Epidermal melanocyte (primary cell): ENCODE measurements at regions not wholly inside any gene's neighbourhood (a gene's known extent, or its start where the extent isn't known, plus 50 kb on each side); places are given as distances from the start of the nearest gene placed in this dataset.
"Not testable (repeated sequence)": the region's sequence is repeated elsewhere in the genome, so short reads cannot be mapped to it uniquely, and the experiment has no call there.

Source experiments
- DNase-seq: peaks from one replicate; pipeline ENCODE4 v3.0.0; 2011; ENCODE audit warnings: low spot score; ENCODE audit not compliant: insufficient read length

DNA sequence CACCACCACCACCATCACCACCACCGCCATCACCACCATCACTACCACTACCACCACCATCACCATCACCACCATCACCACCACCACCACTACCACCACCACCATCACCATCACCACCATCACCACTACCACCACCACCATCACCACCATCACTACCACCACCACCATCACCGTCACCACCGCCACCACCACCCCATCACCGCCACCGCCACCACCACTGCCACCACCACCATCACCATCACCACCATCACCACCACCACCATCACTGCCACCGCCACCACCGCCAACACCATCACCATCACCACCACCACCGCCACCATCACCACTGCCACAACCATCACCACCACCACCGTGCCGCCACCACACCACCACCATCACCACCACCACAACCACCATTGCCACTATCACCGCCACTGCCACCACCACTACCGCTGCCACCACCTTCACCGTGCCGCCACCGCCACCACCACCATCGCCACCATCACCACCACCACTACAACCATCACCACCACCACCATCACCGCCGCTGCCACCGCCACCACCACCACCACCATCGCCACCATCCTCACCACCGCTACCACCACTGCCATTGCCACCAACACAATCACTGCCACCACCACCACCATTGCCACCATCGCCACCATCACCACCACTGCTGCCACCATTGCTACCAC, 1511.3 kb upstream of the AGA start:
- no peak for DNase-seq

GRCh38 chr4:178955614-178956013, 1513.4 kb upstream of the AGA start:
- no peak for DNase-seq

DNA sequence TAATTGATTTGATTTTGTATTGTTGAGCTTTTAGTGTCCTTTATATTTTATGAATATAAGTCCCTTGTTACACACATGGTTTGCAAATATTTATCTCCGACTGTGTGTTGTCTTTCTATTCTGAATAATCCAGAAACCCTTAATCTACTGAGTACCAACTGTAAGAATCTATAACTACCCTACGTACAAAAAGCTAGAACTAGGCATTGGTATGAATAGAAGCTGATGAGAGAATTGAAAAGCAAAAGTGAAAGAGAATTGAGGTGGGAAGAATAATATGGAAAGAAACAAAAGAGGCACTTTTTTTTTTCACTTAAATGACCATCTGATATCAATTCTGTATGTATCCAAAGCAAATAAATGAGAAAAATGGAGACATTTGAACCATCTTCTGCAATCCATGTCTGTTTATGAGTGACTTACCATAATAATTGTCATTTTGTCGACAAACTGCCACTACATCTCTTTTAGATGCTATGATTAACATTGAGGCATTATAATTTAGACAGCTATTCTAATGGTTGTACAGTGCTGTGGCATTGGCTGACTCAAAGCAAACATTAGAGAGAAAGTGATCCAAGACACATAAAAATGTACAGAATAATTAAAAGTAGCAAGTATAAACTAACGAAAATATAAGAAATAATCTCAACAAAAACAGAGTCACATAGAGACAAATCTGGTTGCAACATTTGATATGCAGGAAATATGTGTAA, 1516.6 kb upstream of the AGA start:
- DNase-seq, result no peak

GRCh38 chr4:178963446-178964045, 1521.3 kb upstream of the AGA start:
- no peak for DNase-seq

GRCh38 chr4:178966644-178967043, 1524.4 kb upstream of the AGA start:
- DNase-seq, result no peak

DNA sequence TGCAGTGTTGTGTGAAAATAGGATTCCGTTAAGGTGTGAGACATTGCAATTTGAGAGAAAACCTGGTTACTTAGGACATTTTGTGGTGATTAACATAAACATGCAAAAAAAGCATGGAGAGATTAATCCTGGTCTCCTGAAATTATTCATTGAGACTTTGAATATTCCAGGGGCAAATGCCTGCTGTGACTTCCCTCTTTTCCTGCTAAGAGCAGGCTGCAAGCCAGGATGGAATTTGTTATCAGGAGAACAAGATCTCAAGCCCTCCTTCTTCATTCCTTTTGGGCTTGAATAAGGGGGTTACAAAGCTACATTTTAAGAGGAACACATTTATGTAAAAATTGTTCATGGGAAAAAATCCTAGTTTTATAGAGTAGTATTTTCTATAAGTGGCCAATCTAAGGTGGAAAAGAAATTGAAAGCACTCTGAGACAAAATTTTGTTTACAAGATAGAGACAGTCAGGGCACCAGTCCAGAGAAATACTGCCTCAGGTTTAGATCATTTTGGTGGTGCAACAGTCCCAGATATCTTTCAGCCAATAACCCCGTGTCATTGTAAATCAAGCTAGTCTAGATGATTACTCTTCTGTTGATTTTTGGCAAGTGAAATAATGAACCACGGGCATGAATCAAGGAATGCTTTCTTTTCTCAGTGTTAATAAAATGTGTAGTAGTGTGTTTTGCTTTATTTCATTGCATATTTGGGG, 1528.3 kb upstream of the AGA start:
- no peak for DNase-seq

GRCh38 chr4:178976861-178977260, 1534.6 kb upstream of the AGA start:
- DNase-seq, result no peak

GRCh38 chr4:178993306-178993705, 1551.1 kb upstream of the AGA start:
- no peak for DNase-seq

DNA sequence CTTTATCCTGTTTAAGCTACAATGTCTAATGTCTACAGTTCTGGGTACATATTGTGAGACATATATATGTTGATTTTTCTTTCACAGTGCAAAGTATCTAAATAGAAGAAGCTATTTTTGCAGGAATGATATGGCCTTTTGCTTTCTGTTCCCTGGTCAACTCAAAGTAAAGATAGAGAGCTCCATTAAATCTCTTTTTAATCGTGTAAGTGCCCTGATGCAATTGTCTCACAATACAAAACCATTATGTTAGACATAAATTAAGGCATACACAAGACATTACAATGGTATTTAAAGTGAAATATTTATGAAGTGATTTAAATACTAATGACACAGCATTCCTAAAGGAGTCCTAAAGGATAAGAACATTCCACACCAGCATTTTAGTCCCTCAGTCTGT, 1559.7 kb upstream of the AGA start:
- no peak for DNase-seq

DNA sequence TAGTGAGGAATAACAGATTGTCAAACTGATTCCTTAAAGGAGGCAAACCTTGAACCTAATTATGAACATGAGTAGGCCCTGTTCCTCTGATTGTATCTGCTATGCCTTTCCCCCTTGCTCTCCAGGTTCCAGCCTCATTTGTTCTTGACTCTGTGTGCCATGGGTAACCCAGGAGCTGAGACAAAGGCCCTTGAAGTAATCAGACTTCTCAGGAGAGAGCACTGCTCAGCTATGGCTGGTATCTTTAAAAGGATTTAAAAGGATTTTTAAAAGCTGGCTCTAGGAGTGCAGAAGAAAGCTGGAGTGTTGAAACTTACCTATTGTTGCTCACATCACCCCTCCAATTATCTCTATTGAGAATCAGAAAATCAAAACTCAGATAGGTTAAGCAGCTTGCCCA, 1565.5 kb upstream of the AGA start:
- DNase-seq, result no peak

GRCh38 chr4:179017581-179017980, 1575.3 kb upstream of the AGA start:
- DNase-seq, result no peak

DNA sequence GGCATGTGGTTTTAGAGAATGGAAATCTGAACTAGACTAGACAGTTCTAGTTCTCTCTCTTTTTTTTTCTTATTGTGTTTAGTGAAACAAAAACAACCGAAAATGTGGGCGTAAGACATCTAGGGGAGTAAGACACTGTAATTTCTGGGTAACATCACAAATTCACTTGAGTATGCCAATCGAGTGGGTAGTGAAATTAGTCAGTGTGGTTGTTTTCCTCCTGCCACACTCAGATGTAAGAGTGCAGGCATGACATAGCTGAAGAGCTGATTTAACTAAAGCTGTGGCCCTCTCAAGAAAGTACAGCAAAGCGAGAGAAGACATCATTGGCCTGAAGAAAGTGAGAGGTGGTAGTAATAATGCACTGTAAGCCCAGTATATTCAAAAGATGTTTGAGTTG, 1585.3 kb upstream of the AGA start:
- DNase-seq, result no peak

DNA sequence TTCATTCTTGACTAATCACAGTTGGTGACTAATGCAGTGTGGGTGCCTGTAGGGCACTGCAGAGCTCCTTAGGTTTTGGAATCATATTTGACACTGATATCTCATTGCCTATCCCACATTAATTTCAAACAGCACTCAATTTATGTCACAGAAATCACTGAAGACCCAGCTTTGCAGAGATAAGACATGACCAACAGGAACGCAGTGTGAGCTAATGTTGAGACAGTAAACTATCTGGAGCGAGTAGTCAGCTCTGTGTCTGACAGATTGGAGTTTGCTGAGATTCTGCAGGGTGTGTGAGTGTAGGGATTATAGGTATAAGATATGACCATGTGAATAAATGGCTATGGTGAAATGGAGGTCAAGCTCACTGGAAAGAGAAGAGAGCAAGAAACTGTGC, 1586.1 kb upstream of the AGA start:
- DNase-seq, result no peak

DNA sequence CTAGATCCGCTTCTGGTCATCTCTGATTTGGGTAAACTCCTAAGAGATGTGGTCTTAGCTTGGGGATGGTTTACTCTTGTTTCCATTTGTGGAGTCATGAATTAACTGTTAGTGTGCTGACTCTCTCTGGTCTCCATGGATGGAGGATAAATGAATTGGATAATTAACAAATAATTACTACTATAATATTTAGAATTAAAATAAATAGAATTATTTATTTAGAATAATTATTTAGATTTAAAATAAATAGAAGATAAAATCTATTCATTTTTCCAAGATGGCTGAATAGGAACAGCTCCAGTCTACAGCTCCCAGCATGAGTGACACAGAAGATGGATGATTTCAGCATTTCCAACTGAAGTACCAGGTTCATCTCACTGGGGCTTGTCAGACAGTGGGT, 1587.4 kb upstream of the AGA start:
- DNase-seq, result no peak

GRCh38 chr4:179040259-179040658, 1598.0 kb upstream of the AGA start:
- DNase-seq, result no peak

GRCh38 chr4:179048839-179049453, 1606.7 kb upstream of the AGA start:
- no peak for DNase-seq

GRCh38 chr4:179051206-179051605, 1609.0 kb upstream of the AGA start:
- DNase-seq, result no peak

DNA sequence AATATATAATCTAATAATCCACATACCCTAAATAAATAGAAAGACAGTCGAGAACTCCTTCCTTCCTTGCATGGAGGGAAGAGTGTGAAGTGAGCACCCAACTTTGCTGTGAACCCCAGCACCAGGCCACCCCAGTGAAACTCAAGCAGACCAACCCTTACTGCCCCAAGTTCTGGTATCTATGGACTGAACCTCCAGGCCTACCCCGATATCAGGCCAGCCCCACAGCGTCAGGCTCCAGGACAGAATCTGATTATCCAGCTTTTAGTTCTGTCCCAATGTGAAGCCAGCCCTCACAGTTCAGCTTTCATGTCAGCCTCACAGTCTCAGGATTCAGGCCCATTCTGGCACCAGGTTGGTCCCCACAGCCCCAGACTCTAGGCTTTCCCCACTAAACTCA, 1617.2 kb upstream of the AGA start:
- DNase-seq, result no peak

DNA sequence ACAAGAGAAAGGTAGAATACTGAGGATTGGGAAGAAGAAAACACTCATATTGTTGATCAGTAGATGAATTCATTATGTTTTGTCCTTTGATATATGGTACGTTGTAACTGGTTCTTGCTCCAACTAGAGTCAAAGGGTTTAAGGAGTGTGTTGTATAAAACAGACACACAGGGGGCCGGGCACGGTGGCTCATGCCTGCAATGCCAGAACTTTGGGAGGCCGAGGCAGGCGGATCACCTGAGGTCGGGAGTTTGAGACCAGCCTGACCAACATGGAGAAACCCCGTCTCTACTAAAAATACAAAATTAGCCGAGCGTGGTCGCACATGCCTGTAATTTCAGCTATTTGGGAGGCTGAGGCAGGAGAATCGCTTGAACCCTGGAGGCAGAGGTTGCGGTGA, 1624.0 kb upstream of the AGA start:
- not testable (repeated sequence) for DNase-seq

- DNase-seq, result no peak
Measured at GRCh38 chr4:179071131-179071530, 1628.9 kb upstream of the AGA start.

DNA sequence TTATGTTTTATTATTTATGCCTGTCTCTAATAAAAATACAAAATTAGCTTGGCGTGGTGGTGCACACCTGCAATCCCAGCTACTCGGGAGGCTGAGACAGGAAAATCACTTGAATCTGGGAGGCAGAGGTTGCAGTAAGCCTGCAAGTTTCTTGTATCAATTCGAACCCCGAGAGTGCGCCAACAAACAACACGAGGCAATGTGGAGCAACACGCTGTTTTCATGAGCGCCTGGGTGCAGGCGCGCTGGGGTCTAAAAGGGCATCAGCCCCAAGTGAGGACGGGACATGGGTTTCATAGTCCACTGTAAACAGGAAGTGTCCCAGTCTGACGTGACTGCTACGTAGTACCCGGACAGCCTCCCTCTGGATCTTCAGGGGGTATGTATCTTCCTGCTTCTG, 1634.6 kb upstream of the AGA start:
- no peak for DNase-seq
